GM23338 (cell line): ENCODE measurements at regions not wholly inside any gene's neighbourhood (a gene's known extent, or its start where the extent isn't known, plus 50 kb on each side); places are given as distances from the start of the nearest gene placed in this dataset.
"Not testable (repeated sequence)": the region's sequence is repeated elsewhere in the genome, so short reads cannot be mapped to it uniquely, and the experiment has no call there.

Experiments used
- ATAC-seq: fragments of 200-7000 bp; cut with Tn5 transposase; 3 replicates; pipeline ENCODE4 v1.9.1; 2020
- DNase-seq: peaks from one replicate; pipeline ENCODE4 v3.0.0-alpha.2; 2015; ENCODE audit warnings: low spot score
- H2AFZ ChIP-seq: fragments of 200-600 bp; sonication (generic); 2 replicates; pipeline ENCODE4 v1.8.0; 2016; ENCODE audit warnings: antibody characterized with exemption, mild to moderate bottlenecking, moderate library complexity
- H3F3A ChIP-seq: fragments of 200-600 bp; sonication (generic); replicated peaks from 2 replicates; pipeline ENCODE4 v1.8.0; 2017; ENCODE audit warnings: antibody characterized with exemption, mixed run types, low read depth
- H3K27ac ChIP-seq: fragments of 200-600 bp; sonication (generic); 2 replicates; pipeline ENCODE4 v1.6.1; 2016; ENCODE audit warnings: low read depth
- H3K27me3 ChIP-seq: fragments of 200-600 bp; sonication (generic); 2 replicates; pipeline ENCODE4 v1.8.0; 2016; ENCODE audit warnings: mild to moderate bottlenecking, mixed run types, moderate library complexity; ENCODE audit not compliant: insufficient read depth
- H3K36me3 ChIP-seq: fragments of 200-600 bp; sonication (generic); 2 replicates; pipeline ENCODE4 v1.8.0; 2016; ENCODE audit warnings: mild to moderate bottlenecking; ENCODE audit not compliant: insufficient read depth
- H3K4me1 ChIP-seq: fragments of 200-600 bp; sonication (generic); 2 replicates; pipeline ENCODE4 v1.8.0; 2016; ENCODE audit warnings: mild to moderate bottlenecking, moderate library complexity; ENCODE audit not compliant: insufficient read depth
- H3K4me2 ChIP-seq: fragments of 200-600 bp; sonication (generic); 2 replicates; pipeline ENCODE4 v1.7.1; 2017; ENCODE audit warnings: mixed run types
- H3K4me3 ChIP-seq: fragments of 200-600 bp; sonication (generic); 2 replicates; pipeline ENCODE4 v1.6.1; 2016; ENCODE audit warnings: mixed run types
- H3K79me2 ChIP-seq: fragments of 200-600 bp; sonication (generic); replicated peaks from 2 replicates; pipeline ENCODE4 v1.8.0; 2017; ENCODE audit warnings: mild to moderate bottlenecking; ENCODE audit not compliant: insufficient read depth
- H3K9me2 ChIP-seq: fragments of 200-600 bp; sonication (generic); 2 replicates; pipeline ENCODE4 v1.8.0; 2017; ENCODE audit not compliant: insufficient read depth
- H4K20me1 ChIP-seq: fragments of 200-600 bp; sonication (generic); replicated peaks from 2 replicates; pipeline ENCODE4 v1.8.0; 2017; ENCODE audit warnings: mild to moderate bottlenecking; ENCODE audit not compliant: insufficient read depth
- H3K27ac Mint-ChIP-seq: 2 replicates; pipeline ENCODE4 v1.8.0; 2020; ENCODE audit warnings: inconsistent platforms, mild to moderate bottlenecking, moderate library complexity, mixed read lengths
- H3K27me3 Mint-ChIP-seq: 3 replicates; pipeline ENCODE4 v1.8.0; 2022; ENCODE audit warnings: low read depth, mild to moderate bottlenecking, moderate library complexity, mixed read lengths, inconsistent platforms; ENCODE audit not compliant: insufficient read depth, poor library complexity
- H3K36me3 Mint-ChIP-seq: 3 replicates; pipeline ENCODE4 v1.8.0; 2021; ENCODE audit warnings: low read depth, mild to moderate bottlenecking, inconsistent platforms, moderate library complexity, mixed read lengths
- H3K4me1 Mint-ChIP-seq: 3 replicates; pipeline ENCODE4 v1.8.0; 2020; ENCODE audit warnings: mild to moderate bottlenecking, inconsistent platforms, mixed read lengths
- H3K4me3 Mint-ChIP-seq: 3 replicates; pipeline ENCODE4 v1.8.0; 2021; ENCODE audit warnings: moderate library complexity, mild to moderate bottlenecking, inconsistent platforms, mixed read lengths
- H3K9me3 Mint-ChIP-seq: 3 replicates; pipeline ENCODE4 v1.8.0; 2020; ENCODE audit warnings: moderate library complexity, mild to moderate bottlenecking, inconsistent platforms, mixed read lengths
- EZH2phosphoT487 ChIP-seq: fragments of 200-600 bp; sonication (generic); IDR thresholded peaks from one replicate; pipeline ENCODE4 v1.8.1; 2018; ENCODE audit warnings: antibody characterized with exemption; ENCODE audit not compliant: unreplicated experiment
- JUNB ChIP-seq: IDR thresholded peaks from one replicate; pipeline ENCODE4 v1.6.1; 2016; ENCODE audit warnings: antibody characterized with exemption; ENCODE audit not compliant: unreplicated experiment
- POLR2AphosphoS5 ChIP-seq: IDR thresholded peaks from 2 replicates; pipeline ENCODE4 v1.6.1; 2016; ENCODE audit warnings: antibody characterized with exemption, low read depth
- STAT1 ChIP-seq: IDR thresholded peaks from one replicate; pipeline ENCODE4 v1.6.1; 2016; ENCODE audit warnings: antibody characterized with exemption; ENCODE audit not compliant: unreplicated experiment
- ZNF114 ChIP-seq: fragments of 250-450 bp; sonication (Bioruptor Pico); IDR thresholded peaks from 2 replicates; pipeline ENCODE4 v1.5.0; 2020; ENCODE audit warnings: mild to moderate bottlenecking, moderate library complexity
- ZNF331 ChIP-seq: fragments of 250-450 bp; sonication (Bioruptor Pico); IDR thresholded peaks from 2 replicates; pipeline ENCODE4 v1.5.0; 2020; ENCODE audit warnings: low read depth, mild to moderate bottlenecking, moderate library complexity
- TF ChIP-seq, protein P1 (sequence below): IDR thresholded peaks from 2 replicates; pipeline ENCODE4 v1.6.1; 2016; ENCODE audit warnings: antibody characterized with exemption
- TF ChIP-seq, protein P2 (sequence below): fragments of 250-450 bp; sonication (Bioruptor Pico); IDR thresholded peaks from 2 replicates; pipeline ENCODE4 v1.5.0; 2020; ENCODE audit warnings: mild to moderate bottlenecking, moderate library complexity
- TF ChIP-seq, protein P3 (sequence below): IDR thresholded peaks from one replicate; pipeline ENCODE4 v1.6.1; 2018; ENCODE audit warnings: antibody characterized with exemption; ENCODE audit not compliant: unreplicated experiment
- TF ChIP-seq, protein P4 (sequence below), 2 experiments: fragments of 200-600 bp in 1 of 2; sonication (generic) in 1 of 2; conservative IDR thresholded peaks; 2 replicates each; pipeline versions ENCODE4 v1.5.1 to v1.6.1; 2016 to 2017; ENCODE audit warnings: antibody characterized with exemption in 2 of 2, low read depth in 2 of 2, mild to moderate bottlenecking in 2 of 2, moderate library complexity in 1 of 2

DNA sequence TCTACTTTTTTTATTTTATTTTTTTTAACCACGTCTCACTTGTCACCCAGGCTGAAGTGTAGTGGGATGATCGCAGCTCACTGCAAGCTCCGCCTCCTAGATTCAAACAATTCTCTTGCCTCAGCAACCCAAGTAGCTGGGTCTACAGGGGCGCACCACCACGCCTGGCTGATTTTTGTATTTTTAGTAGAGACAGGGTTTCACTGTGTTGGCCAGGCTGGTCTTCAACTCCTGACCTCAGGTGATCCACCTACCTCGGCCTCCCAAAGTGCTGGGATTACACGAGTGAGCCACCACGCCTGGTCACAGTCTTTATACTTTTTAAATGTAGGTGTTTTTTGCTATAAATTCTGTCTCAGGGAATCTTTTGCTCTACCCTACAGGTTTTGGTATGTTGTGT lies 440.5 kb downstream of the XIRP2 start:
- H3K36me3 Mint-ChIP-seq = peaks cover 17% of the 10 kb centered on the region; the same call in 2 of the 3 replicates
- H3K27me3 Mint-ChIP-seq = peaks cover 12% of the 10 kb centered on the region
- H3K4me3 Mint-ChIP-seq, H3K9me3 Mint-ChIP-seq, H3K27me3 ChIP-seq, DNase-seq, H4K20me1 ChIP-seq, H3K4me3 ChIP-seq, H3K27ac ChIP-seq, H2AFZ ChIP-seq, ATAC-seq, H3F3A ChIP-seq, H3K4me2 ChIP-seq, H3K36me3 ChIP-seq, H3K27ac Mint-ChIP-seq, H3K9me2 ChIP-seq: not testable (repeated sequence)
- H3K4me1 Mint-ChIP-seq = peaks cover 61% of the 10 kb centered on the region
- Histone ChIP-seq H3K79me2 (peaks cover 95% of the 10 kb centered on the region), H3K4me1 (peaks cover 35% of the 10 kb centered on the region)

DNA sequence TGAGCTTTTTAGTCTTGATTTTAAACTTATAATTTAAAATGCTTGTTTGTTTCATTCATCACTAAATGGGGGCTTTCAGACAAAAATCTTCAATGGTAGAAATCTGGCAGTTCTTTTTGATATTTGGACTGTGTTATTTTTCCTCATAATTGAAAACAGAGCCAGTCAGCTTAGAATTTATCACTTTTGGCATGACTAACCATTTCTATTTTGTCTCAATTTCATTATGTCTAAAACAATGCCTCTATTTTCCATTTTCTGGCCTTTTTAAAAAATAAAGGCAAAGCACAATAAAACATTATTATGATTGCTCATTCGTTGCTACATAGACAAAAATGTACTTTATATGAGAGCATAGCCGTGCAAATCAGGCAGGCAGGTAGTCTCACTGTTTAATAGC lies 434.5 kb downstream of the XIRP2 start:
- Mint-ChIP-seq H3K4me1 (peaks cover 25% of the 10 kb centered on the region), H3K4me3 (no peak overlapping the region), H3K27me3 (no peaks in the 10 kb centered on the region), H3K27ac (0 out of 2 replicates have a peak overlapping the region, but pooled peaks have one; percentile 39), H3K9me3 (peaks cover 20% of the 10 kb centered on the region), H3K36me3 (peaks cover 30% of the 10 kb centered on the region)
- 0 out of 2 replicates have a peak, but pooled peaks cover 4% of the 10 kb centered on the region for H4K20me1 ChIP-seq
- no peaks in the 10 kb centered on the region for H3K27me3 ChIP-seq
- H3K4me1 ChIP-seq = no peaks in the 10 kb centered on the region; the same call in 1 of the 2 replicates
- no peak overlapping the region for H2AFZ ChIP-seq
- peaks cover 18% of the 10 kb centered on the region; the same call in 1 of the 2 replicates for H3K36me3 ChIP-seq
- H3K4me2 ChIP-seq = no peak overlapping the region
- H3K9me2 ChIP-seq = no peaks in the 10 kb centered on the region
- no peaks in the 10 kb centered on the region for H3F3A ChIP-seq
- no peak overlapping the region for H3K4me3 ChIP-seq
- H3K79me2 ChIP-seq = peaks cover 100% of the 10 kb centered on the region
- ATAC-seq (no peak), DNase-seq (no peak)
- H3K27ac ChIP-seq = no peak overlapping the region
- TF ChIP-seq POLR2AphosphoS5 = no peak
- no peak for TF ChIP-seq EZH2phosphoT487
- TF ChIP-seq, protein P1, sequence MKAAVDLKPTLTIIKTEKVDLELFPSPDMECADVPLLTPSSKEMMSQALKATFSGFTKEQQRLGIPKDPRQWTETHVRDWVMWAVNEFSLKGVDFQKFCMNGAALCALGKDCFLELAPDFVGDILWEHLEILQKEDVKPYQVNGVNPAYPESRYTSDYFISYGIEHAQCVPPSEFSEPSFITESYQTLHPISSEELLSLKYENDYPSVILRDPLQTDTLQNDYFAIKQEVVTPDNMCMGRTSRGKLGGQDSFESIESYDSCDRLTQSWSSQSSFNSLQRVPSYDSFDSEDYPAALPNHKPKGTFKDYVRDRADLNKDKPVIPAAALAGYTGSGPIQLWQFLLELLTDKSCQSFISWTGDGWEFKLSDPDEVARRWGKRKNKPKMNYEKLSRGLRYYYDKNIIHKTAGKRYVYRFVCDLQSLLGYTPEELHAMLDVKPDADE = no peak
- no peak for TF ChIP-seq ZNF331
- no peak for TF ChIP-seq STAT1
- TF ChIP-seq, protein P2, sequence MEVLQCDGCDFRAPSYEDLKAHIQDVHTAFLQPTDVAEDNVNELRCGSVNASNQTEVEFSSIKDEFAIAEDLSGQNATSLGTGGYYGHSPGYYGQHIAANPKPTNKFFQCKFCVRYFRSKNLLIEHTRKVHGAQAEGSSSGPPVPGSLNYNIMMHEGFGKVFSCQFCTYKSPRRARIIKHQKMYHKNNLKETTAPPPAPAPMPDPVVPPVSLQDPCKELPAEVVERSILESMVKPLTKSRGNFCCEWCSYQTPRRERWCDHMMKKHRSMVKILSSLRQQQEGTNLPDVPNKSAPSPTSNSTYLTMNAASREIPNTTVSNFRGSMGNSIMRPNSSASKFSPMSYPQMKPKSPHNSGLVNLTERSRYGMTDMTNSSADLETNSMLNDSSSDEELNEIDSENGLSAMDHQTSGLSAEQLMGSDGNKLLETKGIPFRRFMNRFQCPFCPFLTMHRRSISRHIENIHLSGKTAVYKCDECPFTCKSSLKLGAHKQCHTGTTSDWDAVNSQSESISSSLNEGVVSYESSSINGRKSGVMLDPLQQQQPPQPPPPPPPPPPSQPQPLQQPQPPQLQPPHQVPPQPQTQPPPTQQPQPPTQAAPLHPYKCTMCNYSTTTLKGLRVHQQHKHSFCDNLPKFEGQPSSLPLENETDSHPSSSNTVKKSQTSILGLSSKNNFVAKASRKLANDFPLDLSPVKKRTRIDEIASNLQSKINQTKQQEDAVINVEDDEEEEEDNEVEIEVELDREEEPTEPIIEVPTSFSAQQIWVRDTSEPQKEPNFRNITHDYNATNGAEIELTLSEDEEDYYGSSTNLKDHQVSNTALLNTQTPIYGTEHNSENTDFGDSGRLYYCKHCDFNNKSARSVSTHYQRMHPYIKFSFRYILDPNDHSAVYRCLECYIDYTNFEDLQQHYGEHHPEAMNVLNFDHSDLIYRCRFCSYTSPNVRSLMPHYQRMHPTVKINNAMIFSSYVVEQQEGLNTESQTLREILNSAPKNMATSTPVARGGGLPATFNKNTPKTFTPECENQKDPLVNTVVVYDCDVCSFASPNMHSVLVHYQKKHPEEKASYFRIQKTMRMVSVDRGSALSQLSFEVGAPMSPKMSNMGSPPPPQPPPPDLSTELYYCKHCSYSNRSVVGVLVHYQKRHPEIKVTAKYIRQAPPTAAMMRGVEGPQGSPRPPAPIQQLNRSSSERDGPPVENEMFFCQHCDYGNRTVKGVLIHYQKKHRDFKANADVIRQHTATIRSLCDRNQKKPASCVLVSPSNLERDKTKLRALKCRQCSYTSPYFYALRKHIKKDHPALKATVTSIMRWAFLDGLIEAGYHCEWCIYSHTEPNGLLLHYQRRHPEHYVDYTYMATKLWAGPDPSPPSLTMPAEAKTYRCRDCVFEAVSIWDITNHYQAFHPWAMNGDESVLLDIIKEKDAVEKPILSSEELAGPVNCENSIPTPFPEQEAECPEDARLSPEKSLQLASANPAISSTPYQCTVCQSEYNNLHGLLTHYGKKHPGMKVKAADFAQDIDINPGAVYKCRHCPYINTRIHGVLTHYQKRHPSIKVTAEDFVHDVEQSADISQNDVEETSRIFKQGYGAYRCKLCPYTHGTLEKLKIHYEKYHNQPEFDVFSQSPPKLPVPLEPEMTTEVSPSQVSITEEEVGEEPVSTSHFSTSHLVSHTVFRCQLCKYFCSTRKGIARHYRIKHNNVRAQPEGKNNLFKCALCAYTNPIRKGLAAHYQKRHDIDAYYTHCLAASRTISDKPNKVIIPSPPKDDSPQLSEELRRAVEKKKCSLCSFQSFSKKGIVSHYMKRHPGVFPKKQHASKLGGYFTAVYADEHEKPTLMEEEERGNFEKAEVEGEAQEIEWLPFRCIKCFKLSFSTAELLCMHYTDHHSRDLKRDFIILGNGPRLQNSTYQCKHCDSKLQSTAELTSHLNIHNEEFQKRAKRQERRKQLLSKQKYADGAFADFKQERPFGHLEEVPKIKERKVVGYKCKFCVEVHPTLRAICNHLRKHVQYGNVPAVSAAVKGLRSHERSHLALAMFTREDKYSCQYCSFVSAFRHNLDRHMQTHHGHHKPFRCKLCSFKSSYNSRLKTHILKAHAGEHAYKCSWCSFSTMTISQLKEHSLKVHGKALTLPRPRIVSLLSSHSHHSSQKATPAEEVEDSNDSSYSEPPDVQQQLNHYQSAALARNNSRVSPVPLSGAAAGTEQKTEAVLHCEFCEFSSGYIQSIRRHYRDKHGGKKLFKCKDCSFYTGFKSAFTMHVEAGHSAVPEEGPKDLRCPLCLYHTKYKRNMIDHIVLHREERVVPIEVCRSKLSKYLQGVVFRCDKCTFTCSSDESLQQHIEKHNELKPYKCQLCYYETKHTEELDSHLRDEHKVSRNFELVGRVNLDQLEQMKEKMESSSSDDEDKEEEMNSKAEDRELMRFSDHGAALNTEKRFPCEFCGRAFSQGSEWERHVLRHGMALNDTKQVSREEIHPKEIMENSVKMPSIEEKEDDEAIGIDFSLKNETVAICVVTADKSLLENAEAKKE (CRISPR knock-in tag) = no peak
- TF ChIP-seq, protein P3, sequence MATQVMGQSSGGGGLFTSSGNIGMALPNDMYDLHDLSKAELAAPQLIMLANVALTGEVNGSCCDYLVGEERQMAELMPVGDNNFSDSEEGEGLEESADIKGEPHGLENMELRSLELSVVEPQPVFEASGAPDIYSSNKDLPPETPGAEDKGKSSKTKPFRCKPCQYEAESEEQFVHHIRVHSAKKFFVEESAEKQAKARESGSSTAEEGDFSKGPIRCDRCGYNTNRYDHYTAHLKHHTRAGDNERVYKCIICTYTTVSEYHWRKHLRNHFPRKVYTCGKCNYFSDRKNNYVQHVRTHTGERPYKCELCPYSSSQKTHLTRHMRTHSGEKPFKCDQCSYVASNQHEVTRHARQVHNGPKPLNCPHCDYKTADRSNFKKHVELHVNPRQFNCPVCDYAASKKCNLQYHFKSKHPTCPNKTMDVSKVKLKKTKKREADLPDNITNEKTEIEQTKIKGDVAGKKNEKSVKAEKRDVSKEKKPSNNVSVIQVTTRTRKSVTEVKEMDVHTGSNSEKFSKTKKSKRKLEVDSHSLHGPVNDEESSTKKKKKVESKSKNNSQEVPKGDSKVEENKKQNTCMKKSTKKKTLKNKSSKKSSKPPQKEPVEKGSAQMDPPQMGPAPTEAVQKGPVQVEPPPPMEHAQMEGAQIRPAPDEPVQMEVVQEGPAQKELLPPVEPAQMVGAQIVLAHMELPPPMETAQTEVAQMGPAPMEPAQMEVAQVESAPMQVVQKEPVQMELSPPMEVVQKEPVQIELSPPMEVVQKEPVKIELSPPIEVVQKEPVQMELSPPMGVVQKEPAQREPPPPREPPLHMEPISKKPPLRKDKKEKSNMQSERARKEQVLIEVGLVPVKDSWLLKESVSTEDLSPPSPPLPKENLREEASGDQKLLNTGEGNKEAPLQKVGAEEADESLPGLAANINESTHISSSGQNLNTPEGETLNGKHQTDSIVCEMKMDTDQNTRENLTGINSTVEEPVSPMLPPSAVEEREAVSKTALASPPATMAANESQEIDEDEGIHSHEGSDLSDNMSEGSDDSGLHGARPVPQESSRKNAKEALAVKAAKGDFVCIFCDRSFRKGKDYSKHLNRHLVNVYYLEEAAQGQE = no peak
- no peak for TF ChIP-seq JUNB
- no peak for TF ChIP-seq ZNF114 (CRISPR knock-in tag)
- TF ChIP-seq, protein P4, sequence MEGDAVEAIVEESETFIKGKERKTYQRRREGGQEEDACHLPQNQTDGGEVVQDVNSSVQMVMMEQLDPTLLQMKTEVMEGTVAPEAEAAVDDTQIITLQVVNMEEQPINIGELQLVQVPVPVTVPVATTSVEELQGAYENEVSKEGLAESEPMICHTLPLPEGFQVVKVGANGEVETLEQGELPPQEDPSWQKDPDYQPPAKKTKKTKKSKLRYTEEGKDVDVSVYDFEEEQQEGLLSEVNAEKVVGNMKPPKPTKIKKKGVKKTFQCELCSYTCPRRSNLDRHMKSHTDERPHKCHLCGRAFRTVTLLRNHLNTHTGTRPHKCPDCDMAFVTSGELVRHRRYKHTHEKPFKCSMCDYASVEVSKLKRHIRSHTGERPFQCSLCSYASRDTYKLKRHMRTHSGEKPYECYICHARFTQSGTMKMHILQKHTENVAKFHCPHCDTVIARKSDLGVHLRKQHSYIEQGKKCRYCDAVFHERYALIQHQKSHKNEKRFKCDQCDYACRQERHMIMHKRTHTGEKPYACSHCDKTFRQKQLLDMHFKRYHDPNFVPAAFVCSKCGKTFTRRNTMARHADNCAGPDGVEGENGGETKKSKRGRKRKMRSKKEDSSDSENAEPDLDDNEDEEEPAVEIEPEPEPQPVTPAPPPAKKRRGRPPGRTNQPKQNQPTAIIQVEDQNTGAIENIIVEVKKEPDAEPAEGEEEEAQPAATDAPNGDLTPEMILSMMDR (conservative IDR thresholded peaks at IDR 0.05; ENCODE audit: low read depth in 2 of 2) = no peak
